Epithelial cell of esophagus (primary cell): ENCODE measurements at regions not wholly inside any gene's neighbourhood (a gene's known extent, or its start where the extent isn't known, plus 50 kb on each side); places are given as distances from the start of the nearest gene placed in this dataset.

Experiments used
- DNase-seq: peaks from one replicate; pipeline ENCODE4 v3.0.0; 2010; ENCODE audit warnings: low read depth
- H3K4me3 ChIP-seq: 2 replicates; pipeline ENCODE4 v1.5.1; 2011; ENCODE audit warnings: mild to moderate bottlenecking, low read length, control low read depth
- TF ChIP-seq, protein P1 (sequence below): IDR thresholded peaks from 2 replicates; pipeline ENCODE4 v1.5.1; 2011; ENCODE audit warnings: low read depth, mild to moderate bottlenecking, low read length, control low read depth, inconsistent platforms; ENCODE audit not compliant: insufficient read depth; ENCODE audit errors: missing control alignments

DNA sequence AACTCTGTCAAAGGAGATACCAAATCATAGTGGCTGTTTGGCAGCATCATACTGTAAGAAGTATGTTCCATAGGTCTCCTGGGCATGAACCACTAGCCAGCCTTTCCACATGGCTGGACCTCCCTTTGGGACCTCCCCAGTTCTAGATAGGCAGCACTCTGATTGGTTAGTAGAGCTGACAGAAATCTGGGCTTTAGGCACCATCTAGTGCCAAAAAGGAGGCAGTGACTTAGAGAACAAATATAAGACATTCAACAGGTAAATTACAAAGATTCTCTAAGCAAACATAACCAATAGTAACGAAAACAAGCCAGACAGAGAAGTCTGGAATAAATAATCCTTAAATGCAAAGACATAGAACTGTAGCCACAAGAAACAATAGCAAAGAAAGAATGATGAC, 148.0 kb upstream of the PDE3A start:
- TF ChIP-seq, protein P1, sequence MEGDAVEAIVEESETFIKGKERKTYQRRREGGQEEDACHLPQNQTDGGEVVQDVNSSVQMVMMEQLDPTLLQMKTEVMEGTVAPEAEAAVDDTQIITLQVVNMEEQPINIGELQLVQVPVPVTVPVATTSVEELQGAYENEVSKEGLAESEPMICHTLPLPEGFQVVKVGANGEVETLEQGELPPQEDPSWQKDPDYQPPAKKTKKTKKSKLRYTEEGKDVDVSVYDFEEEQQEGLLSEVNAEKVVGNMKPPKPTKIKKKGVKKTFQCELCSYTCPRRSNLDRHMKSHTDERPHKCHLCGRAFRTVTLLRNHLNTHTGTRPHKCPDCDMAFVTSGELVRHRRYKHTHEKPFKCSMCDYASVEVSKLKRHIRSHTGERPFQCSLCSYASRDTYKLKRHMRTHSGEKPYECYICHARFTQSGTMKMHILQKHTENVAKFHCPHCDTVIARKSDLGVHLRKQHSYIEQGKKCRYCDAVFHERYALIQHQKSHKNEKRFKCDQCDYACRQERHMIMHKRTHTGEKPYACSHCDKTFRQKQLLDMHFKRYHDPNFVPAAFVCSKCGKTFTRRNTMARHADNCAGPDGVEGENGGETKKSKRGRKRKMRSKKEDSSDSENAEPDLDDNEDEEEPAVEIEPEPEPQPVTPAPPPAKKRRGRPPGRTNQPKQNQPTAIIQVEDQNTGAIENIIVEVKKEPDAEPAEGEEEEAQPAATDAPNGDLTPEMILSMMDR, result peak; percentile 44
- H3K4me3 ChIP-seq, result no peak overlapping the region
- peak; percentile 45 for DNase-seq

DNA sequence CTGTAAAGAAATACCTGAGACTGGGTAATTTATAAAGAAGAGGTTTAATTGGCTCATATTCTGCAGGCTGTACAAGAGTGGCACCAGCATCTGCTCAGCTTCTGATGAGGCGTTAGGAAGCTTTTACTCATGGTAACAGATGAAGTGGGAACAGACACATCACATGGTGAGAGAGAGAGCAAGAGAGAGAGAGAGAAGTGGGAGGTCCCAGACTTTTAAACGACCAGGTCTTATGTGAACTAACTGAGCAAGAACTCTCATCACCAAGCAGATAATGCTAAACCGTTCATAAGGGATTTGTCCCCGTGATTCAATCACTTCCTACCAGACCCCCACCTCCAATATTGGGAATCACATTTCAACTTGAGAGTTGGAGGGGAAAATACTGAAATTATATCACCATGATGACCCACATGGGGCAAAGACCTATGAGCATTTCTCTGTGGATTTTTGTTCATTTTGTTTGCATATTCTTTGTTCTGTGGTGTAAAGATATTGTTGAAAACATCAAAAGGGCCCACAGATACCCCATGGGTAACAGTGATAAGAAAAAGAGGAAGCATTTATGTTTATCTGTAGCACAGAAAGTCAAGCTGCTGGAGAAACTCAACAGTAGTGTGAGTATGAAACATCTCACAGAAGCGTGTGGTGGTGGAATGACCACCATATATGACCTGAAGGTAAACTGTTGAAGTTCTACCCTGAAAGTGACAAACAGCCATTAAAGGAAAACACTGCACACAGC, 135.2 kb upstream of the PDE3A start:
- TF ChIP-seq, protein P1, result no peak
- no peak overlapping the region for H3K4me3 ChIP-seq
- no peak for DNase-seq

DNA sequence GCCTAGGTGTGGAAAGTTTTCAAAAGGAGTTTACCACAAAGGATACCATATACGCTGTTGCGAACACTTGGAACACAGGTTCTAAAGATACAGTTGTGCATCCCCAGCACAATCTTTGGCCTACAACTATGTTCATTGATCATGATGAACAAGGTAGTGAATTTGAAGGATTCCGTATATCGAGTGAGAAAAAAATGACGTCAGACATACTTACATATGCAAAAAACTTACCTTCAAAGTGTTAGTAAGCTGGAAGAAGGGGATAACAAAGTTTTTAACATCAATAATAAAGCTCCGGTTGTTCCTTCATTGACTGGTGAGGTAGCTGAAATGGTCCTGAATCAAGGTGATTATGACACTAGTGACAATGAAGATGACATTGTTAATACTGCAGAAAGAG, 133.9 kb upstream of the PDE3A start:
- H3K4me3 ChIP-seq, result no peak overlapping the region
- DNase-seq, result no peak
- TF ChIP-seq, protein P1, result no peak

- TF ChIP-seq, protein P1, result no peak
- DNase-seq, result no peak
Measured at GRCh38 chr12:20237091-20237490, 131.2 kb upstream of the PDE3A start.

GRCh38 chr12:20245491-20245890, 122.8 kb upstream of the PDE3A start:
- no peak for DNase-seq
- no peak overlapping the region for H3K4me3 ChIP-seq
- TF ChIP-seq, protein P1, result no peak

More at GRCh38 chr12:20237091-20237490, 131.2 kb upstream of the PDE3A start:
- no peak overlapping the region for H3K4me3 ChIP-seq

DNA sequence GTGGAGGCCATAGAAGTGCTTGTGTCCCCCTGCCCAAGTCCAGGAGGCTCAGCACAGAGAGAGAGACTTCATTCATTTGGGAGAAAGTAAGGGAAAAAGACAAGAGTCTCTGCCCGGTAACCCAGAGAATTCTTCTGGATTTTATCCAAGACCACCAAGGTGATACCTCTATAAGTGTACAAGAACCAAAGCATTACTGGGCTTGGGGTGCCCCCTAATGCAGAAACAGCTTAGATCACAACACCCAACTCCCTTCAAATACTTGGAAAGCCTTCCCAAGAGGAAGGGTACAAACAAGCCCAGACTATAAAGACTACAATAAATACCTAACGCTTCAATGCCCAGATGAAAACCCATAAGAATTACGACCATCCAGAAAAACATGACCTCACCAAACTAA, 119.7 kb upstream of the PDE3A start:
- no peak for DNase-seq
- TF ChIP-seq, protein P1, result no peak
- no peak overlapping the region for H3K4me3 ChIP-seq

DNA sequence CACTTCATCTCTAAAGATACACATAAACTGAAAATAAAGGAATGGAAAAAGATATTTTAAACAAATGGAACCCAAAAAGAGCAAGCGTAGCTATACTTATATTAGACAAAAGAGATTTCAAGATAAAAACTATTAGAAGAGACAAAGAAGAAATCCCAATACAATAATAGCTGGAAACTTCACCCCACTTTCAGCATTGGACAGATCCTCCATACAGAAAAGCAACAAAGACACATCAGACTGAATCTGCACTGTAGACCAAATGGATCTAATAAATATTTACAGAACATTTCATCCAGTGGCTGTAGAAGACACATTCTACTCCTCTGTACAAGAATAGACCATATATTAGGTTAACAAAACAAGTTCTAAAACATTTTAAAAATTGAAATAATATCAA, 117.6 kb upstream of the PDE3A start:
- no peak overlapping the region for H3K4me3 ChIP-seq
- TF ChIP-seq, protein P1, result no peak
- DNase-seq, result no peak
